GM12891 (cell line): ENCODE measurements at regions not wholly inside any gene's neighbourhood (a gene's known extent, or its start where the extent isn't known, plus 50 kb on each side); places are given as distances from the start of the nearest gene placed in this dataset.

Source experiments
- POLR2A ChIP-seq: IDR thresholded peaks from 2 replicates; pipeline ENCODE4 v1.6.1; 2011; ENCODE audit warnings: low read depth, low read length, control low read depth
- POLR2AphosphoS5 ChIP-seq: IDR thresholded peaks from 2 replicates; pipeline ENCODE4 v1.6.1; 2011; ENCODE audit warnings: low read depth, low read length, control low read depth
- TAF1 ChIP-seq: IDR thresholded peaks from 2 replicates; pipeline ENCODE4 v1.6.1; 2011; ENCODE audit warnings: low read depth, low read length, control low read depth

DNA sequence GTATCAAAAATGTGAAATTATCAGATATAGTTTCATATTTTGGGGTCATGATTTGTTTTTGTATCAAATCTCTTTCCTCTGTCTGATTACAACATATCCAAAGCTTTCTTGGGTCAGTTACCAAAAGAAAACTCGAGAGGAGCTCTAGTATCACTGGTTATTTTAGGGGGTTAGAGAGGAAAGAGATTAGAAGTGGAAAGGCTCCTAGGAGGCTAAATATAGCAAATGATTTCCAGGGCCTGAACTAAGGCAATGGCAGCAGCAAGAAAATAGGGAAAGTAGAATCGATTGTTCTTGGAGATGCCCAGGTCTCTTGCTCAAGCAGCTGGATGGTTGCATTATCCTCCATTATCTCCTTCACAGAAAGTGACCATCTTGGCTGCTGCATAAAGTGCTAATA lies 72.9 kb downstream of the NHLRC3 start:
- TF ChIP-seq POLR2A, result no peak
- TF ChIP-seq POLR2AphosphoS5, result no peak
- no peak for TF ChIP-seq TAF1
